ENCODE measurements at regions not wholly inside any gene's neighbourhood (a gene's known extent, or its start where the extent isn't known, plus 50 kb on each side); places are given as distances from the start of the nearest gene placed in this dataset.
"Not testable (repeated sequence)": the region's sequence is repeated elsewhere in the genome, so short reads cannot be mapped to it uniquely, and the experiment has no call there.

GRCh38 chr11:79648766-79649520, 208.1 kb upstream of the TENM4 start:
- H3K4me1 Mint-ChIP-seq (ENCODE audit: low read depth), result no peaks in the 10 kb centered on the region
- peaks cover 13% of the 10 kb centered on the region for H3K9me3 Mint-ChIP-seq
- DNase-seq, result no peak
- peaks cover 1% of the 10 kb centered on the region for H3K36me3 Mint-ChIP-seq (ENCODE audit: low read depth)
- H3K27ac Mint-ChIP-seq, result no peak overlapping the region
- intact Hi-C loops (cut with micrococcal nuclease), result no loop called here
- CTCF ChIA-PET, result no interaction called here
- no peak overlapping the region for H3K4me3 Mint-ChIP-seq
- peaks cover 3% of the 10 kb centered on the region for H3K27me3 Mint-ChIP-seq (ENCODE audit: low read depth)

DNA sequence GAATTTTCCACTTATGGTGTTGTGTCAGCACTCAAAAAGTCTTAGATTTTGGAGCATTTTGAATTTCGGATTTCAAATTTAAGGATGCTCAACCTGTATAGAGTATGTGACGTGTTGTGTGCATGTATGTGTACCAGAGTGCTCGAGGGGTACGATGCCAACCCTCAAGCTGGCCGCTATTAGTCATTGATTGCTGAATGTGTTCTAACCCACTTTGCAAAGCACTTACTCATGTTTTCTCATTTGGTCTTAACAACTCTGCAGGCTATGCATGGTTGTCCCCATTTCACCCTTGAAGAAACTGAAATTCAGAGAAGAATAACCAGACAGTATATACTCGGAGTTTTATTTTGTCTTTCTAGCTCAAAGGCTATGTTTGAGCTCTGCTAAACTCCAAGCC, 196.4 kb upstream of the TENM4 start:
- no peaks in the 10 kb centered on the region for H3K36me3 Mint-ChIP-seq (ENCODE audit: low read depth)
- H3K27ac Mint-ChIP-seq, result no peak overlapping the region
- H3K4me3 Mint-ChIP-seq, result no peak overlapping the region
- peaks cover 2% of the 10 kb centered on the region for H3K27me3 Mint-ChIP-seq (ENCODE audit: low read depth)
- DNase-seq, result no peak
- CTCF ChIA-PET, result no interaction called here
- peaks cover 6% of the 10 kb centered on the region for H3K9me3 Mint-ChIP-seq
- H3K4me1 Mint-ChIP-seq (ENCODE audit: low read depth), result no peaks in the 10 kb centered on the region
- intact Hi-C loops (cut with micrococcal nuclease), result no loop called here

- Mint-ChIP-seq H3K4me1 (ENCODE audit: low read depth) (no peaks in the 10 kb centered on the region), H3K4me3 (no peak overlapping the region), H3K27ac (no peak overlapping the region), H3K9me3 (peaks cover 4% of the 10 kb centered on the region), H3K36me3 (ENCODE audit: low read depth) (no peaks in the 10 kb centered on the region), H3K27me3 (ENCODE audit: low read depth) (peaks cover 2% of the 10 kb centered on the region)
- intact Hi-C loops (cut with micrococcal nuclease), result no loop called here
- DNase-seq, result no peak
- CTCF ChIA-PET, result no interaction called here
Measured at GRCh38 chr11:79634905-79635304, 194.1 kb upstream of the TENM4 start.

GRCh38 chr11:79627281-79627680, 186.5 kb upstream of the TENM4 start:
- intact Hi-C loops (cut with micrococcal nuclease), result no loop called here
- Mint-ChIP-seq H3K4me3 (no peak overlapping the region), H3K4me1 (ENCODE audit: low read depth) (no peaks in the 10 kb centered on the region), H3K27me3 (ENCODE audit: low read depth) (no peaks in the 10 kb centered on the region), H3K9me3 (peaks cover 1% of the 10 kb centered on the region), H3K27ac (no peak overlapping the region), H3K36me3 (ENCODE audit: low read depth) (no peaks in the 10 kb centered on the region)
- no peak for DNase-seq
- CTCF ChIA-PET, result interaction anchor here (1.2 kb wide), 1 partner anchor 981 kb away, joined by 7 read pairs; no protein-coding TSS in a partner anchor

DNA sequence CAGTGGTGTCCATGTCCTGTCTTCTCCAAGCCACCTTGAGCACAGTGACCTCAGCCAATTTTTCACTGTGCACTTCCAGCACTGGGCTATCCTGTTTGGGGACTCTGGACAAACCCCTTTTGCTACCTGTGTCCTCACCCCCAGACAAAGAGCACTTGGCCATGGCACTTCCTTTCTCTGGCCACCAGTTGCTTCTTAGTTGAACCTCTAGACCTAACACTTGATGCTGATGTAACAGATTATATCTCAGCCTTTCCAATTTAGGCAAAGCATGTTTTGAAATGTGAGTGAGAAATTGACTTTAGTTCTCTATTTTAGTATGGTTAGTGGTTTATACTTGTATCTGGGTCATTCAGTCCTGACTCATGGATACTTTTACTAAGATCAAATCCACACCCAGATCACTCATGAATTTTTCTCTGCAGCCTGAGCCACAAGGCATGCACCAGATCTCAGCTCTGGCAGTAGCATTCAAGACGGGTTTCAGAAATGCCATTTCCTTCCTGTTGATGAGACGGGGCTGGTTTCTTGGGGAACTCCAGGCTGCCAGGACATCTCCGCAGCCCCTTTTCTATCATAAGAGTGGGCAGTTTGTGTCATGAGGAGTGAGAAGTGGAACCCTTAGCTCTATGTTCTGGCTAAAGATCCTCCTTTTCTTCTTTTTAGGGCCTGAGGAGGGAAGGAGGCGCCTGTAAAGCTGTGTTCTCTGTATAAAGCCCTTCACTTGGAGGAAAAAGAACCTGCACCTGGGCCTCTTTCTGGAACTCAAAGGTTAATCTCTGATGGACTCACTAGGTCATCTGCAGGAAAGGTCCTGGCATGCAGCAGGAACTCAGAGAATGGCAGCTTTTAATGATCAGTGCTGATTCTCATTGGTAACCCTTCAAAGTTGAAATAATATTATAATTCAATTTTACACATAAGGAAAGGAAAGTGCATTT, 185.6 kb upstream of the TENM4 start:
- intact Hi-C loops (cut with micrococcal nuclease), result no loop called here
- no peaks in the 10 kb centered on the region for H3K4me1 Mint-ChIP-seq (ENCODE audit: low read depth)
- H3K27ac Mint-ChIP-seq, result no peak overlapping the region
- no peaks in the 10 kb centered on the region for H3K36me3 Mint-ChIP-seq (ENCODE audit: low read depth)
- H3K4me3 Mint-ChIP-seq, result no peak overlapping the region
- H3K27me3 Mint-ChIP-seq (ENCODE audit: low read depth), result no peaks in the 10 kb centered on the region
- peaks cover 1% of the 10 kb centered on the region for H3K9me3 Mint-ChIP-seq
- CTCF ChIA-PET, result interaction anchor here (1.2 kb wide), 1 partner anchor 980 kb away, joined by 7 read pairs; no protein-coding TSS in a partner anchor
- DNase-seq, result no peak

DNA sequence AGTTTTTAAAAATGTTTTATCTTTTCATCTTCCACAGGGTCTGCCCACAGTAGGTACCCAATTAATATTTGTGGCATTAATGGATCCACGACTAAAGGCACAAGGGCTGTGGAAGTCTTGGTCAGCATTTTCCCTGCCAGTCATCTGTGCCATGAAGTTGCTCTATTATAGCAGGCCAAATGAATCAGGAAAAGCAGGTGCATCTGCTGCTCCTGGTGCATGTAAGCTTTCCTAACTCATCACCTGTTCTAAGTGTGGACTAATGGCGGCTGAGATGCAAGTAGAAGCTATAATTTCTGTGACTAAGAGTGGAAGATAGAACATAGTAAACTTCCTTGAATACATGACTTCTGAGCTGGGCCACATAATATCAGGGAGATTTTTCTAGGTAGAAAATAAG, 182.5 kb upstream of the TENM4 start:
- no peak overlapping the region for H3K4me3 Mint-ChIP-seq
- DNase-seq, result no peak
- no peak overlapping the region for H3K27ac Mint-ChIP-seq
- no peaks in the 10 kb centered on the region for H3K36me3 Mint-ChIP-seq (ENCODE audit: low read depth)
- CTCF ChIA-PET, result no interaction called here
- no peaks in the 10 kb centered on the region for H3K4me1 Mint-ChIP-seq (ENCODE audit: low read depth)
- intact Hi-C loops (cut with micrococcal nuclease), result no loop called here
- H3K9me3 Mint-ChIP-seq, result no peaks in the 10 kb centered on the region
- H3K27me3 Mint-ChIP-seq (ENCODE audit: low read depth), result no peaks in the 10 kb centered on the region

- Mint-ChIP-seq H3K4me3 (no peak overlapping the region), H3K27ac (no peak overlapping the region), H3K36me3 (ENCODE audit: low read depth) (no peaks in the 10 kb centered on the region)
Measured at GRCh38 chr11:79617561-79617960, 176.7 kb upstream of the TENM4 start.

GRCh38 chr11:79616392-79616851, 175.6 kb upstream of the TENM4 start:
- no peak for DNase-seq
- CTCF ChIA-PET, result no interaction called here
- Mint-ChIP-seq H3K4me3 (no peak overlapping the region), H3K27me3 (ENCODE audit: low read depth) (no peaks in the 10 kb centered on the region), H3K27ac (no peak overlapping the region), H3K36me3 (ENCODE audit: low read depth) (no peaks in the 10 kb centered on the region), H3K4me1 (ENCODE audit: low read depth) (no peaks in the 10 kb centered on the region), H3K9me3 (peaks cover 2% of the 10 kb centered on the region)
- intact Hi-C loops (cut with micrococcal nuclease), result no loop called here

More at GRCh38 chr11:79617561-79617960, 176.7 kb upstream of the TENM4 start:
- no peak for DNase-seq
- peaks cover 2% of the 10 kb centered on the region for H3K9me3 Mint-ChIP-seq
- H3K27me3 Mint-ChIP-seq (ENCODE audit: low read depth), result no peaks in the 10 kb centered on the region
- H3K4me1 Mint-ChIP-seq (ENCODE audit: low read depth), result no peaks in the 10 kb centered on the region
- CTCF ChIA-PET, result no interaction called here
- intact Hi-C loops (cut with micrococcal nuclease), result no loop called here

- Mint-ChIP-seq H3K4me3 (no peak overlapping the region), H3K4me1 (ENCODE audit: low read depth) (no peaks in the 10 kb centered on the region), H3K27ac (no peak overlapping the region), H3K36me3 (ENCODE audit: low read depth) (no peaks in the 10 kb centered on the region), H3K9me3 (peaks cover 2% of the 10 kb centered on the region), H3K27me3 (ENCODE audit: low read depth) (no peaks in the 10 kb centered on the region)
- no peak for DNase-seq
- intact Hi-C loops (cut with micrococcal nuclease), result no loop called here
- CTCF ChIA-PET, result no interaction called here
Measured at GRCh38 chr11:79615425-79615824, 174.6 kb upstream of the TENM4 start.

DNA sequence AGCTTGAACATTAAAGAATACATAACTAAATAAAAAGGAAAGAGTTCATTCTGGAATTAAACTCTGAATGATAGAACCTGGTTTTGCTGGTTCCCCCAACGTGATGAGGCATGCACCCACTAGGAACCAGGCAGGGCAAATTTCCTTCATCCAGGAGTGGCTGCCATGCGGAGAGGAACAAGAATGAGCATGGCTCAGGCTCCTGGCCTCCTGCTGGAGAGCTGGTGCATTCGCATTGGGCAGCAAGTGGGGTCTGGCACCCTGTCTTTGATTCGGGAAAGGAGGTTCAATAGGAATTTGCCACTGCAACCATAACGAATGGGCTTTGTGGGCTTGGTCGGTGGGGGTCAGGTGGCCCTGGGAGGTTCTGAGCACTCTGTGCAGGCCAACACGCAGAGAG, 169.8 kb upstream of the TENM4 start:
- H3K9me3 Mint-ChIP-seq, result peaks cover 2% of the 10 kb centered on the region
- CTCF ChIA-PET, result no interaction called here
- intact Hi-C loops (cut with micrococcal nuclease), result no loop called here
- no peak for DNase-seq
- H3K27me3 Mint-ChIP-seq (ENCODE audit: low read depth), result no peaks in the 10 kb centered on the region
- H3K27ac Mint-ChIP-seq, result no peak overlapping the region
- no peak overlapping the region for H3K4me3 Mint-ChIP-seq
- H3K36me3 Mint-ChIP-seq (ENCODE audit: low read depth), result no peaks in the 10 kb centered on the region
- H3K4me1 Mint-ChIP-seq (ENCODE audit: low read depth), result no peaks in the 10 kb centered on the region

DNA sequence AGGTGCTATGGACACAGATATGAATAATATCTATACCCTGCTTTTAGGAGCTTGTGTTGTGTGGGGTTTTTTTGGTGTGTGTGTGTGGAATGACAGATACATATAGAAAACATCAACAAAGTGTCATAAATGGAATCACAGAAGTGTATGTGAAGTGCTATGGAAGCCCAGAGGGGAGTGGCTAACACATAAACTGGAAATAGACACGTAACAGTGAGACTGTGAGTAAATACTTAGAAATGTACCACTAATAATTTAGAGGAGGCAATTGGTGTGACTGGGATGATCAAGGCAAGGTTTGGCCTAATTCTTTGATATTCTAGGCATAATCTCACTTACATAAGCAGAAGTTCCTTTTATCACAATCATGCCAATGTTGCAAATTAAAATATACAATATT, 169.3 kb upstream of the TENM4 start:
- intact Hi-C loops (cut with micrococcal nuclease), result no loop called here
- no peak overlapping the region for H3K27ac Mint-ChIP-seq
- peaks cover 3% of the 10 kb centered on the region for H3K9me3 Mint-ChIP-seq
- CTCF ChIA-PET, result no interaction called here
- H3K27me3 Mint-ChIP-seq (ENCODE audit: low read depth), result no peaks in the 10 kb centered on the region
- no peak overlapping the region for H3K4me3 Mint-ChIP-seq
- DNase-seq, result no peak
- no peaks in the 10 kb centered on the region for H3K4me1 Mint-ChIP-seq (ENCODE audit: low read depth)
- H3K36me3 Mint-ChIP-seq (ENCODE audit: low read depth), result no peaks in the 10 kb centered on the region

DNA sequence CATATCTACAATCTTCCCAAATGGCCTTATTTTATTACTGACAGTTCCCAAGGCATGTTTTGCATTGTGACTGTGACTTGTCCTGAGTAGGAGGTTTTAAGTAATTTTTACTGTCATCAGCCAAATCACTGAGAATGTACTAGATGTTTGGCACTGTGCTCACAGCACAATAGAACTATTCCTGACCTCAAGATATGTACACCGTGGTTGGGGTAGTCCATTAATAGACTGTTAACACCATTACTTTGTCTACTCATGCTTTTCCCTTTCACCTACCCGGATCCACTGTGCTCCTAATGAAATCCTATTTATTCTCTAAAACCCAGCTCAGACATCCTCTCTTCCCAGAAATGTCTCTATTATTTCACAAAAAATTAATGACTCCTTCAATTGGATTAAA, 168.7 kb upstream of the TENM4 start:
- Mint-ChIP-seq H3K4me1 (ENCODE audit: low read depth) (no peaks in the 10 kb centered on the region), H3K27ac (no peak overlapping the region), H3K36me3 (ENCODE audit: low read depth) (no peaks in the 10 kb centered on the region), H3K4me3 (no peak overlapping the region), H3K27me3 (ENCODE audit: low read depth) (no peaks in the 10 kb centered on the region), H3K9me3 (peaks cover 4% of the 10 kb centered on the region)
- intact Hi-C loops (cut with micrococcal nuclease), result no loop called here
- CTCF ChIA-PET, result no interaction called here
- no peak for DNase-seq

DNA sequence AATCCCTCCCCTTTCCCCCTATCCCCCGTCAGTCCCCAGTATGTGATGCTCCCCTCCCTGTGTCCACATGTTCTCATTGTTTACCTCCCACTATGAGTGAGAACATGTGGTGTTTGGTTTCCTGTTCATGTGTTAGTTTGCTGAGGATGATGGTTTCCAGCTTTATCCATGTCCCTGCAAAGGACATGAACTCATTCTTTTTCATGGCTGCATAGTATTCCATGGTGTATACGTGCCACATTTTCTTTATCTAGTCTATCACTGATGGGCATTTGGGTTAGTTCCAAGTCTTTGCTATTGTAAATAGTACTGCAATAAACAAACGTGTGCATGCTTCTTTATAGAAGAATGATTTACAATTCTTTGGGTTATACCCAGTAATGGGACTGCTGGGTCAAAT, 165.6 kb upstream of the TENM4 start:
- DNase-seq; intact Hi-C loops (cut with micrococcal nuclease); H3K36me3 Mint-ChIP-seq (ENCODE audit: low read depth); H3K9me3 Mint-ChIP-seq; H3K27me3 Mint-ChIP-seq (ENCODE audit: low read depth); H3K4me1 Mint-ChIP-seq (ENCODE audit: low read depth); H3K27ac Mint-ChIP-seq; H3K4me3 Mint-ChIP-seq: not testable (repeated sequence)
- CTCF ChIA-PET, result interaction anchor here (0.7 kb wide), 1 partner anchor 140 kb away, joined by 3 read pairs; no protein-coding TSS in a partner anchor
